HG02970 (cell line): ENCODE measurements at regions not wholly inside any gene's neighbourhood (a gene's known extent, or its start where the extent isn't known, plus 50 kb on each side); places are given as distances from the start of the nearest gene placed in this dataset.
"Not testable (repeated sequence)": the region's sequence is repeated elsewhere in the genome, so short reads cannot be mapped to it uniquely, and the experiment has no call there.

Experiments
- ATAC-seq: cut with Tn5 transposase; IDR thresholded peaks from one replicate; pipeline ENCODE4 v1.9.1; 2021; ENCODE audit warnings: mild to moderate bottlenecking, moderate library complexity, moderate number of reproducible peaks; ENCODE audit not compliant: unreplicated experiment, low FRiP score

DNA sequence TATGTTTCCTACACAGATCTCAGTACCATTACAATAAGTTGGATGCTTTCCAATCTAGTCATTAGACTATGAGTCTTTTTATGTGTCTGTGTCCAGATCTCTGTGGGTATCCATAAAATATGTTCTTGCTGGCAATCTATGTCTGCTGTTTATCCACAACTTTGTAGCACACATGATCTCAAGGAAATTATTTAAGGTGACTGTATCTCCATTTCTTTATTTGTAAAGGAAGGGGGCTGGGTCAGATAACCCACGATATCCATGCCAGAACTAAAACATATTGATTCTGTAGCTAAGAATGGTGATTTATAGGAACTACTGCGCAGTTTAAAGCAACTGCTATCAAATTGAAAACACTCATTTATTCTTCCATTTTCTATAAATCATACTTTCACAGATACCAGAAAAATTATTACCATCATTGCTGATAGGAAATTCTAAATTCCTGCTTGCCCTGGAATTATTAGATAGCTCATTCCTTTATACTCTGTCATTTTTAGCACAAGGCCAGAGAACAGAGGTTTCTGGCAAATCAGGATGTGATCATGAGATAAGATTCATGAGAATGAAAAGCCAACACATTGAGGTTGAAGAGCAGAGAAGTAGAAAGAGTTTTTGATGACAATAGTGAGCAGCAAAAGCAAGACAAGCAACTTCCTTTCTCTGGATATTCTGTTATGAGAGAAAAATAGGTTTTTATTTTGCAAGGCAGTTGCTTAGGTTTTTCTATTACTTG, 851.4 kb upstream of the CITED2 start:
- no peak for ATAC-seq

DNA sequence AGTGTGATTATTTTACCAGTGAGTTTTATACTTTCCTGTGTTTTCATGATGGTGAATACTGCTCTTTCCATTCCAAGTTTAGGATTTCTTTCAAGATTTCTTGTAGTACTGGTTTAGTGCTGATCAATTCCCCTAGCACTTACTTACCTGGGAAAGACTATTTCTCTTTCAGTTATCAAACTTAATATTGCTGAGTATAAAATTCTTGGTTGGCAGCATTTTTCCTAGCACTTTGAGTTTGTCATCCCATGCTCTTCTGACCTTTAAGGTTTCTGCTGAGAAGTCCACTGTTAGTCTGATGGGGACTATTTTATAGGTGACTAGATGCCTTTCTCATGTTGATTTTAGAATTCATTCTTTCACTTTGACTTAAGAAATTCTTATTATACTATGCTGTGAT, 842.8 kb upstream of the CITED2 start:
- ATAC-seq: no peak

DNA sequence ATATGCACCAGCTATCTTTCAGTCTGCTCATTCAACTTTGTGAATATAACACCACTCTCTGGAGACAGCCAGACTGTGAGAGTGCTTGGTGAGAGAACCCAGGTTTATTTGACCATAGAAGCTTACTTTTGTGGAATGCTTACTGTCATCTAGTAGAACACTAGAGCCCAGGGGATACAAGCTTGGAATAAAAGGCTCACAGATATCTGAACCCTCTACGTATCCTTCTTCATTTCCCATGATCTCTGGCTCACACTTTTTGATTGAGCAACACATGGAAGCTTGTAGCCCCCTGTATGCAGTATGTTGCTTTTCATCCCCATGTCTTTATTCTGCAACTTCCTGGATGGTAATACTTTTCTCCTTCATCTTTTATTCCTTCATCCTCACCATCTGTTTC, 835.3 kb upstream of the CITED2 start:
- no peak for ATAC-seq

DNA sequence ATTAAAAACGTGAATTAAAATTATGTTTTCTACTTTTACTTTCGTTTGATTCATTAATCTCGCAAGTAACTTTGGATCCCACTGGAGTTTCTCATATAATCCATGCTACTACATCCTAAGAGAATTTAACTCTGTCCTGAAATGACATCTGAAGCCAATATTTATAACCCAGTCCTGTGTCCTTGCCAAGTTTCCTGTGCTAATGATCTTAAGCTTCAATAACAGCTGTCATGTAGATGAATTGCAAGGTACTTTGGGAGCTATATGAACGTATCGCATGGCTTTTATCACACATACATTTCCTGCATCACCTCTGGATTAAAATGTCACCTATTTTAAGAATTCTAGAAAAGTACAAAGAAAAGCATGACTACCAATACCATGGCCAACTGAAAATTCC, 833.8 kb upstream of the CITED2 start:
- no peak for ATAC-seq

DNA sequence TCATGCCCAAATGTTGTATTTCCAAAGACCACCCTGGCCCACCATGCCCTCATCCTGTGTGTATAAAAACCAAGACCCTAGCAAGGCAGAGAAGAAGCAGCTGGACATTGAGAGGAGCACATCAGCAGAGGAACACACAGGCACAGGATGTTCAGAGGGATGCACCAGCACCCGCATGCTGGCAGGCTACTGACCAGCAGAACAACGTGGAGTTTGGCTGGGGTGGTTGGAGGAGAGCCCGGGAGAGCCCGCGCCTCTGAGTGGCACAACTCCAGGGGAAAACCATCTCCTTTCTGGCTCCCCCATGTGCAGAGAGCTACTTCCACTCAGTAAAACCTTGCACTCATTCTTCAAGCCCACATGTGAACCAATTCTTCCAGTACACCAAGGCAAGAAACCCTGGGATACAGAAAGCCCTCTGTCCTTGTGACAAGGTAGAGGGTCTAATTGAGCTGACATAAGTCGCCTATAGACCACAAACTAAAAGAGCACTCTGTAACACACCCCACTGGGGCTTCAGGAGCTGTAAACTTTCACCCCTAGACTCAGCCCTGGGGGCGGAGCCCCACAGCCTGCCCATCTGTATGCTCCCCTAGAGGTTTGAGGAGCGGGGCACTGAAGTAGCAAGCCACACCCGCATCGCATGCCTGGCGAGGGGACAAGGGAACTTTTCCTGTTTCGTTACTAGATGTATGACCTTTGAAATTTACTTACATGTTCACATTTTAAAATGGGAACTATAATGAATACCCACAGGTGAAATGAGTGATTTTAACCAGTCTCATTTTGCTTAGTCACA, 831.5 kb upstream of the CITED2 start:
- no peak for ATAC-seq

DNA sequence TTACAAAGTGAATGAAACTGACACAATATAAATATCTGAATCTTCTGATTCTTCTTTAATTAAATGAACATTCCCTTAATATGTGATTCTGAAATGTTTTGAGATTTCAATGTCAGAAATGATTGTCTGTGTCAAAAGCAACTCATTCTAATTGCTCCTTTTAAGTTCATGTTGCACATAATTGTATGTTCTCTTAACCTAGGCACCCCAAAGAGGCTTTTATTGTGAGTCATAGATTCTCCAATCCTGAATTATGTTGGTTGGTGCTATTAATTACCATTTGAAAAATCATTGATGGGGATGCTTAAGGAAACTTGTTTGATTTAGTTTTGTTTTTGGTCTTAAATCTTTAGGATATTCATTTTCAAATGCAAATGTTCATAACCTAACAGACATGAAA, 829.7 kb upstream of the CITED2 start:
- ATAC-seq: no peak

DNA sequence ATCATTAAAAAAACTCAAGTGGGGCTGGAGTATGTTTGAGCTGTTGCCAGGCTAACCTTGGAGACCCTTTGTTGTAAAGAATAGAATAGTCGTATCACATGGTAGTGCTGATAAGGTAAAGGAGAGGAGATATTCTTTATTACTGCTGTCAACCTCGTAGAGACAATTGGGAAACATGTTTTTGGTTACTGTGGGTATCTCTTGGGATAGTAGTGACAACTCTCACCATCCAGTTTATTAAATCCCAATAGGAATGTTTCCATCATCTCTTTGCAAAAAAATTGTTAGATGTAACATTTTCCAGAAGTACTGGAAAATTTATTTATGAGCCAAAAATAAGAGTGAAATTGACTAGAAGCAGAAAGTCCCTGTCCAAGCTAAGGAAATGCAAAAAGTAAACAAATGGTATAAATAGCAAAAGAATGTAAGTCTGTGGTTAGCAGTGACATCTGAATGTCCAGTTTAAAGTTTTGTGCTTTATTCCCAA, 829.3 kb upstream of the CITED2 start:
- ATAC-seq: no peak

DNA sequence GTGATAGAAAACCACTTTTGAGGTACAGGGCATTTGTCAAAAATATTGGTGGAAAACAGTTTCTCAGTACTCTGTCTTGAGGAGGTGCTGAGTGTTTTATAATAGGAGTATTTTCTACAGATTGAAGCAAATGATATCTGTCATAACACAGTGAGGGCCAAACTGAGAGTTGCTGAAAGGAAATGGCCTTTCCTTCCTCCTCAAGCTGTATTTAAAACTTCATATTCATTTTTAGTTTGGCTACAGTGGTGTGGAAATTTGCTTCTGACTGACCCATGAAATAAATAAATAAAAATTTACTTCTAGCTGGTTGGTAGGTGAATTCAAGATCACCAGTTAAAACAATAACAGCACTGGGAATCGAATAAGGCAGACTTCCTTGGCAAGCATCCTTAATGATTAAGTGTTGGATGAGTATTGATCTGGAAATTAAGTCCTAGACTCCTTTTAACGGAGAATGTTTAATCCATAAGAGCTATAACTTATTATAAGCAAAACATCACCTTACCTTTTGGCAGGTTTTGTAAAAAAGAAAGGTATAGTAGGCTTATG, 828.6 kb upstream of the CITED2 start:
- ATAC-seq: no peak

DNA sequence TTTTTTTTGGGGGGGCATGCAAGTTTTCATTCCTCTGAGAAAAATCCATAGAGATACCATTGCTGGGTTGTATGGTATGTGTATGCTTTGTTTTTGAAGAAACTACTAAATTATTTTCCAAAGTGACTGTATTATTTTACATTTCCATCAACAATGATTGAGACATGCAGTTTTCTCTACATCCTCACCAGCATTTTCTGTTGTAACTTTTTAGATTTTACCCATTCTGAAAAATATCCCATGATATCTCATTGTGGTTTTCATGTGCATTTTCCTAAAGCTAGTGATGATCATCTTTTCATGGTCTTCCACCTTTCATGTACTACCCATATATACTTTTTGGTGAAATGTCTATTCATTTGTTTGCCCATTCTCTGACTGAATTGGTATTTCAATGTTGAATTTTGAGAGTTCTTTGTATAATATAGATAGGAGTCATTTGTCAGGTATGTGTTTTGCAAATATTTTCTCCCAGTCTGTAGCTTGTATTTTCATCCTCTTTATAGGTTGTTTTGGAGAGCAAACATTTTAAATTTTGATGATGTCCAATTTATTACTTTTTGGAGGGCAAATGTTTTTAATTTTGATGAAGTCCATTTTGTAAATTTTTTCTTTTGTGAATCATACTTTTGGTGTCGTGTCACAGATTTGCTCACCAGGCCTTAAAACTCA, 827.5 kb upstream of the CITED2 start:
- ATAC-seq: no peak

DNA sequence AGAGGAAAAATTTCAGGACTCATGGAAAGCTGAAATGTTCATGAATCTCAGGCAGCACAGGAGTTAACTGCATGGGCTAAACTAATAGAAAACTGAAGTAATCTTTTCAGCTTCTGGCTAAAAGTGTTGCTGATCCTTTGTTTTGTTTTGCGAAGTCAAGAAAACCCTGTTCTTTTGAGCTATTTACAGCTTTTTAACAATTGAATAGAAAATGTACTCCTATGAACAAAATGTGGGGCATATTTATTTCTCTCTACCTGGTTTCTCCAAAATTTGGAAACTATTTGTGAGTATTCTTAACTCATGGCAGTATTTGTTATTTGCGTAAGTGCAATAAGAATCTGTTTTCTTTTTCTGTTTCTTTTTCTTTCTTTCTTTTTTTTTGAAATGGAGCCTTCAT, 818.8 kb upstream of the CITED2 start:
- no peak for ATAC-seq

DNA sequence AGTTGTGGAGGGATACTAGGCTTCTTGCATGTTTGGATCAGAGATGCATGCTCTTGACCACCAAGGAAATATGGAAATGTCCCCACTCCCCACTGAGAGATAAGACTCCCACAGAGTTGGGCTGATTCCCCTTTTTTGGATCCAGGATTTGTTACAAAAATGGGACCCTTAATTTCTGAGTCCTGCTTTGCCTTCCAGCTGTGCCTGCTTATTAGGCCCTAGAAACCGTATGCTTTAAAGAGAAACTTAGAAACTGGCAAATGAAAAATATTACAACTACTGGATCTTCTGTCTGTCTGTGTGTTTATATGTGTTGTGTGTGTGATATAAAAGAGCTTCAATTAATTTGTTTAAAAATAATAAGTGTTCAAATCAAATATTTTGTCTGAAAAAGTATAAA, 817.6 kb upstream of the CITED2 start:
- no peak for ATAC-seq

DNA sequence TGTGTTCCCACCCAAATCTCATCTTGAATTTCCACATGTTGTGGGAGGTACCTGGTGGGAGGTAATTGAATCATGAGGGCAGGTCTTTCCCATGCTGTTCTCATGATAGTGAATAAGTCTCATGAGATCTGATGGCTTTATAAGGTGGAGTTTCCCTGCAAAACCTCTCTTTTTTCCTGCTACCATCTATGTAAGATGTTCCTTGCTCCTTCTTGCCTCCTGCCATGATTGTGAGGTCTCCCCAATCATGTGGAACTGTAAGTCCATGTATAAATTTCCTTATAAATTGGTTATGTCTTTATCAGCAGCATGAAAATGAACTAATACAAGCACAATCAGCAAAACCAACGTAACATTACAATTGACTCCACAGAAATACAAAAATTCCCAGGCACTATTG, 814.8 kb upstream of the CITED2 start:
- ATAC-seq: not testable (repeated sequence)

DNA sequence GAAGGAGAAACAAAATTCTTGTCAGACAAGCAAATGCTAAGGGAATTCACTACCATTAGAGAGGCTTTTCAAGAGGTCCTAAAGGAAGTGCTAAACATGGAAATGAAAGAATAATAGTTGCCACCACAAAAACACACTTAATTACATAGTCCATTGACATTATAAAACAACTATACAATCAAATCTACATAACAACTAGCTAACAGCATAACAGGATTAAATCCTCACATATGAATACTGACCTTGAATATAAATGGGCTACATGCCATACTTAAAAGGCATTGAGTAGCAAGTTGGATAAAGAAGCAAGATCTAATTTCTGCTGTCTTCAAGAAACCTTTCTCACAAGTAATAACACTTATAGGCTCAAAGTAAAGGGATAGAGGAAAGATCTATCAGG, 811.5 kb upstream of the CITED2 start:
- no peak for ATAC-seq

DNA sequence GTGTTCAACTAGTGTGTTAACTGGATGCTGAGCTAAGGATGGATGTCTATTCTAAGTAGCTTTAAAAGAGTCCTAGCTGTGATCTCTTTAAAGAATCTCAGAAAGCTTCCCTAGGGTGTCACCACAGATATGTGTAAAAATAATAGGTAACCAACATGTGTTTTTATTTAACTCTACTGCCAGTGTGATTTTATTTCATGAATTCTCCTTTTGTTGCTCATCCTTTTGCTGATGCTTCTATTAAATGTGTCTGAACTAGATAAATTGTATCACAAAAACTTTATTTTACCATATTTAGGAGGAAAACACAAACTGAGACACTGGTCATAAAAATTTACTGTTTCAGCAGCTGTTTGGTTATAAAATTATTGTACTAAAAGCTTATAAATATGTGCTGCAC, 809.4 kb upstream of the CITED2 start:
- no peak for ATAC-seq

DNA sequence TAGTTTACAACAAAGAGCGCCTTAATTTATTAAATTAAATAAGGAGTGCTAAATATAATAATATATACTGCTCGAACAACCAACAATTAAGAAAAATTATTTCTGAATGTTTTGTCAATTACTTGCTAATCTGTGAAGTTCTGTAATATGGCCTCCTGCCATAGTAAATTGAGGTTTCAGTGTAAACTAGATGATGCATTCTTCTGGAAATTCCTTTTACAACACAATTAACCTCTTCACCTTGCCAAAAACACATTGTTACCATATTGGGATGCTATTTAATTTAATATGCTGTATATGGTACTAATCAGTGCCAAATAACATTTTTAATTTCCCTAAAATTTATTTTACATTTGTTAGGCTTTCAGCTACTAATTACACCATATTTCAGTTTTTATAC, 808.4 kb upstream of the CITED2 start:
- no peak for ATAC-seq

DNA sequence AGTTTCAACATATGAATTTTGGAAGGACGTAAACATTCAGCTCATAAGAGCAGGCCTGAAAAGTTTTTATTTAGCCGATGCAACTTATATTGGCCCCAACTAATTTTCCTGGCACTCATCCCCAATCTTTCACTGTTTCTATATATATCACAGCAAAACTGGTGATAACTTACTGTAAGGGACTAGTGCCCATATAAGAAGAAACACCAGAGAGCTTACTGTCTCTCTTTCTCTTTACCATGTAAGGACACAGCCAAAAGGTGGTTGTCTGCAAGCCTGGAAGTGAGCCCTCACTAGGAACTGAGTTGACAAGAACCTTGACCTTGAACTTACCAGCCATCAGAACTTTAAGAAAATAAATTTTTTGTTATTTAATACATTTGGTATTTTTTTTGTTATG, 807.4 kb upstream of the CITED2 start:
- ATAC-seq: no peak

DNA sequence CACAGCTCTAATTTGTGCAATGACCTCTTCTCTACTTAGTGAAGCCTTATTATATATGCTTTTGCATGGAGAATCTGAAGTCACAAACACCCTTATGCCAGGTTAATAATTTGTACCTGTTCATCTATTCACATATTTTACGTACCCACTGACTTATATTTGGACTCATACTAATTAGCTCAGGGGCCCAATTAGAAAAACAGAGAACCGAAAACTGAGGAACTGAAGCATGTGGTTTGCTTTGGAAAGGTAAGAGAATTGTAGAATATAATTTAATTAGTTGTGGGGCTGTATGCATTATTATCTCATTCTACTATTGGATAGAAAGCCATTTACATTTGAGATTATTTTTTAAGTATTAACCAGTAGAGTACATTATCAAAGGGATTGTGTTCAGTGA, 805.9 kb upstream of the CITED2 start:
- no peak for ATAC-seq

DNA sequence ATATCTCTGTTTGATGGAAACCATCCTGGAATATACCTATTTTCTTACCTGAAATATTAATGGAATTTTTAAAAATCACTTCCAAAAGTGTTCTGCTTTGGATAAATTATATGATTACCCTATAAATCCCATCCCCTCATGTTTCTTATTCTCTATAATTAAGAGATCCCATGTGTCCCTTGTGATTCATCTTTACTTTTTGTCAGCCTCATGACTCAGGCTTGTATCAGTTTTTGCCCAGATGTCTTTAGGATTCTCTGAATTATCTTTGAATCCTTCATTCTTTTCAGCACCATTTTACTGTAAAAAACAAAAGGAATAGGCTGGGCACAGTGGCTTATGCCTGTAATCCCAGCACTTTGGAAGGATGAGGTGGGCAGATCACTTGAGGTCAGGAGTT, 804.5 kb upstream of the CITED2 start:
- ATAC-seq: no peak

DNA sequence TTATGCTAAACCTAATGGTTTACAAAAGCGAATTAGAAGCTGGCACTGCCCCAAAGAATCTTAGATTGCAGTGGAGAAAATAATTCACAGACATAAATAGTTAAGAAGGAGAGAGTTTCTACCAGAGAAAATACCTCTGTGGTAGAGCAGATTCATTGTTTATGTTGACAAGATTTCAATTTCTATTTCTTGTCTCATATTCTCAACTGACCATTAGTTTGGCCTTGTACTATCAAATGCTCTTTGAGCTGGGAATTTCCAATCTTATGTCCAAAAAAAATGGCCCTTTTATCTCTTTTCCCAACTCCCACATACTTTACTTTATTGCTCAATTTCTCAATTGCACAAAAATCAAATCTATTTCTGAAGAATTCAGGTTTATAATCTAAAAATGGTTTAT, 804.1 kb upstream of the CITED2 start:
- no peak for ATAC-seq

DNA sequence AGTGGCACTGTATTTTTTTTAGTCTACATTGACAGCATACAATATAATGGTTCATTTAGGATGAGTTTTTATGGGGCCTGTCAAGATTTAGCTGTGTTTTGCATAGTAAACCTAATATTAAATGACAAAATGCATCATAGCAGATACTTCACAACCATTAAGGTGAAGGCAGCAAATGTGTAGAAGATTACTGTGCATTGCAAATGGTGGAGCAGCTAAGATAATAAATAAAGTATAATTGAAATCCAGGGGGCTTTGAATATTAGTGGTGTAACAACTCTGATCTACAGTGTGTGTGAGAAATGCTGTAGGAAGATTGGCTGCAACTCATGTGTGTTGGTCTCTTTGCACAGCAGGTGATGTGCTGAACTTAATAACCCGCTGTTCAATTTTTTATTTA, 801.9 kb upstream of the CITED2 start:
- no peak for ATAC-seq

DNA sequence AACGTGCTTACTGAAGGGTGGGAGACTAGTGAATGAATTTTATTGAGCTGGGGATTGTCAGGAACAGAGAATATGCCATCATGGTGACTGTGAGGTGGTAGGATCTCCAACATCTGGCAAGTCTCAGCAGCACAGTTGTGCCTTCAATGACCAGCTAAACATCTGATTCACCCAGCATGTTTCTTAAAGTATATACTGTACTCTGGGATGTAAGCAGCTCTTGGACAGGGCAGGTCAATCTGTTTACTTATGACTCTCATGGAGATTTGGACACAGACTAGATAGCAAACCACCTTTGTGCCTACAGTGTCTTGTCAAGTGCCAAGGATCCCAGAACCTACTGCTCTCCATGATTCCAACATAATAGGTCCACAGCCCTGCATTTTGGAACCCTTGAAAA, 801.0 kb upstream of the CITED2 start:
- ATAC-seq: no peak
